SK-N-MC (cell line): ENCODE measurements at regions not wholly inside any gene's neighbourhood (a gene's known extent, or its start where the extent isn't known, plus 50 kb on each side); places are given as distances from the start of the nearest gene placed in this dataset.
"Not testable (repeated sequence)": the region's sequence is repeated elsewhere in the genome, so short reads cannot be mapped to it uniquely, and the experiment has no call there.

Source experiments
- DNase-seq: peaks from one replicate; pipeline ENCODE4 v3.0.0-alpha.2; 2011; ENCODE audit warnings: low read depth, low spot score
- H3K27ac ChIP-seq: fragments of 200-600 bp; sonication (generic); 2 replicates; pipeline ENCODE4 v1.5.1; 2016; ENCODE audit warnings: mixed run types
- H3K36me3 ChIP-seq: fragments of 200-600 bp; sonication (generic); 2 replicates; pipeline ENCODE4 v1.6.1; 2017; ENCODE audit warnings: antibody characterized with exemption, low read length, mixed read lengths; ENCODE audit not compliant: insufficient read depth
- H3K4me3 ChIP-seq: fragments of 200-600 bp; sonication (generic); 2 replicates; pipeline ENCODE4 v1.5.1; 2016
- H3K9ac ChIP-seq: fragments of 200-600 bp; sonication (generic); 2 replicates; pipeline ENCODE4 v1.8.0; 2017; ENCODE audit warnings: mixed run types, mixed read lengths; ENCODE audit not compliant: insufficient read length
- H3K9me3 ChIP-seq: fragments of 200-600 bp; sonication (generic); 2 replicates; pipeline ENCODE4 v1.6.1; 2017; ENCODE audit warnings: low read depth, mild to moderate bottlenecking, antibody characterized with exemption, low read length, moderate library complexity, mixed read lengths
- EZH2 ChIP-seq: fragments of 200-600 bp; sonication (generic); IDR thresholded peaks from one replicate; pipeline ENCODE4 v1.6.1; 2017; ENCODE audit warnings: antibody characterized with exemption
- FOXP2 ChIP-seq: optimal IDR thresholded peaks from 2 replicates; pipeline ENCODE3; 2011; ENCODE audit warnings: mild to moderate bottlenecking, moderate library complexity; ENCODE audit not compliant: insufficient read depth; ENCODE audit errors: extremely low read length, control extremely low read depth
- POLR2AphosphoS5 ChIP-seq: IDR thresholded peaks from 2 replicates; pipeline ENCODE4 v1.6.1; 2012; ENCODE audit warnings: mild to moderate bottlenecking, low read depth, low read length, borderline replicate concordance

DNA sequence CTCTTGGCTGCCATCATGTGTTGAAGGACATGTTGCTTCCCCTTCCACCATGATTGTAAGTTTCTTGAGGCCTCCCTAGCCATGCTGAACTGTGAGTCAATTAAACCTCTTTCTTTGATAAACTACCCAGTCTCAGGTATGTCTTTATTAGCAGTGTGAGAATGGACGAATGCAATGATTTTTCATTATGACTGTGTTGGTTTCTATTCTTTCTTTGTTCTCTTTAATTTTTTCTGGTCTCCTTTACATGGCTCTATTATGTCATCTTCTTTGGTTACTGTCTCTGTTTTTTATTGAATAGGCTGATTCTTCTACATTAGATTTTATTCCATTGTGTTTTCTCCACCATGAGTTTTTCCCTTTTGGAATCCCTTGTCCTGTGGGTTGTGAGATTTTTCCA lies 840.6 kb downstream of the TRAM1L1 start:
- no peak overlapping the region for H3K27ac ChIP-seq
- no peak overlapping the region for H3K9ac ChIP-seq
- TF ChIP-seq EZH2 (no peak), POLR2AphosphoS5 (no peak), FOXP2 (no peak)
- H3K36me3 ChIP-seq = no peaks in the 10 kb centered on the region
- H3K4me3 ChIP-seq = no peak overlapping the region
- no peaks in the 10 kb centered on the region for H3K9me3 ChIP-seq
- DNase-seq = no peak

- DNase-seq = no peak
- Histone ChIP-seq H3K9ac (no peak overlapping the region), H3K27ac (no peak overlapping the region), H3K36me3 (no peaks in the 10 kb centered on the region), H3K9me3 (no peaks in the 10 kb centered on the region), H3K4me3 (no peak overlapping the region)
- no peak for TF ChIP-seq FOXP2
- no peak for TF ChIP-seq POLR2AphosphoS5
- no peak for TF ChIP-seq EZH2
These were observed 841.9 kb downstream of the TRAM1L1 start for GRCh38 chr4:116243431-116243830.

GRCh38 chr4:116233971-116234370 lies 851.4 kb downstream of the TRAM1L1 start:
- DNase-seq = no peak
- Histone ChIP-seq H3K27ac (no peak overlapping the region), H3K36me3 (no peaks in the 10 kb centered on the region), H3K9ac (no peak overlapping the region), H3K9me3 (no peaks in the 10 kb centered on the region), H3K4me3 (no peak overlapping the region)
- TF ChIP-seq POLR2AphosphoS5 = no peak

DNA sequence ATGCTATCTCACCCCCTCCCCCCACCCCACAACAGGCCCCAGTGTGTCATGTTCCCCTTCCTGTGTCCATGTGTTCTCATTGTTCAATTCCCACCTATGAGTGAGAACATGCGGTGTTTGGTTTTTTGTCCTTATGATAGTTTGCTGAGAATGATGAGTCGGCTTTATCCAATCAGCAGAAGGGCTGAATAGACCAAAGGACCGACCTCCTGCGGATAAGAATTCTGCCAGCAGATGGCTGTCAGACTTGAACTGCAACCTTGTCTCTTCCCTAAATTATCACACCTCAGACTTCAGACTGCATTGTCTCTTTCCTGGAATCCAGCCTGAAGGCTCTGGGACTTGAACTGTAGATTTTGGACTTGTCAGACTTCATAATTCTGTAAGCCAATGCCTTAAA lies 853.4 kb downstream of the TRAM1L1 start:
- H3K27ac ChIP-seq, H3K9ac ChIP-seq, H3K36me3 ChIP-seq, H3K9me3 ChIP-seq, DNase-seq, H3K4me3 ChIP-seq: not testable (repeated sequence)

DNA sequence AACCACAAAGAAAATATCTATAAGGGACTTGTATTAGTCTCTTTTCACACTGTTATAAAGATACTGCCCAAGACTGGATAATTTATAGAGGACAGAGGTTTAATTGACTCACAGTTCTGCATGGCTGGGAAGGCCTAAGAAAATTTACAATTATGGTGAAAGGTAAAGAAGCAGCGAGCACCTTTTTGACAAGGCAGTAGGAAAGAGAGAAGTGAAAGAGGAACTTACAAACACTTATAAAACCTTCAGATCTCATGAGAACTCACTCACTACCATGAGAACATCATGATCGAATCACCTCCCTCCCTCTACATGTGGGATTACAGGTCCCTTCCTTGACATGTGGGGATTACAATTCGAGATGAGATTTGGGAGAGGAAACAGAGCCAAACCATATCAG lies 856.0 kb downstream of the TRAM1L1 start:
- no peak for TF ChIP-seq POLR2AphosphoS5
- TF ChIP-seq FOXP2 = no peak
- TF ChIP-seq EZH2 = no peak
- no peaks in the 10 kb centered on the region for H3K9me3 ChIP-seq
- no peak overlapping the region for H3K4me3 ChIP-seq
- no peaks in the 10 kb centered on the region for H3K36me3 ChIP-seq
- H3K27ac ChIP-seq = no peak overlapping the region
- no peak for DNase-seq
- no peak overlapping the region for H3K9ac ChIP-seq

DNA sequence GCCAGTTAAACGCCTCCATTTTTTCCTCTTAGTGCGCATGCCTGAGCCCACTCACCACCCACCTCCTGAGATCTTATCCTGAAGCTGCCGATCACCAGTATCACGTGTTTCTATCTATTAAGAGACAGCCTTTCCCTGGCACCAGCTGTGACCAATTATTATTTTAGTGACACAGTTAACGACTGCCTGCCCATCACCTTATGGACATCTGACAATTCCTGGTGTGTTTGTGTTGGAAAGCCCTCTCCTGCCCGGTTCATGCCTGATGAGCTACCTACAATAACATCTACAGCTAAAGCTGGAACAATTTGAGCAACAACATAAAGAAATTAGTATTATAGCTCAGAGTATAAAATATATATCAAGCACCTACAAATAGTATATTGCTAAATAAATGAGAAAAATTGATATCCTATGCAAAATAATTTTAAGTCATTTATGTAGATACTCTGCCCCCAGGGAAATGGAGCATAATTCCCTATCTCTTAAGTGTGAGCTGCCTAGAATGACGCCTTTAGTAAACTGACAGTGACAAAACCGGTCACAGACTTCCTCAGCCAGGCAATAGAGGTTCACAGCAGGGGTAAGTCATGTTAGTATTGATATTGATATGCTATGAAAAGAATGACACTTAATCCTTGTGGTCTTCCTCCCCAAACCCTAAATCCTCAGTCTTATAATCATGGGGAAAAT lies 862.2 kb downstream of the TRAM1L1 start:
- H3K9ac ChIP-seq = no peak overlapping the region

GRCh38 chr4:116217781-116218180 lies 867.6 kb downstream of the TRAM1L1 start:
- Histone ChIP-seq H3K36me3 (no peaks in the 10 kb centered on the region), H3K27ac (no peak overlapping the region), H3K9me3 (no peaks in the 10 kb centered on the region), H3K4me3 (no peak overlapping the region), H3K9ac (no peak overlapping the region)
- no peak for TF ChIP-seq FOXP2
- TF ChIP-seq EZH2 = no peak
- no peak for TF ChIP-seq POLR2AphosphoS5
- no peak for DNase-seq

More for the DNA sequence above, 862.2 kb downstream of the TRAM1L1 start:
- H3K9me3 ChIP-seq = no peaks in the 10 kb centered on the region
- H3K27ac ChIP-seq = no peak overlapping the region
- DNase-seq = no peak
- no peak for TF ChIP-seq EZH2
- H3K4me3 ChIP-seq = no peak overlapping the region
- H3K36me3 ChIP-seq = no peaks in the 10 kb centered on the region

DNA sequence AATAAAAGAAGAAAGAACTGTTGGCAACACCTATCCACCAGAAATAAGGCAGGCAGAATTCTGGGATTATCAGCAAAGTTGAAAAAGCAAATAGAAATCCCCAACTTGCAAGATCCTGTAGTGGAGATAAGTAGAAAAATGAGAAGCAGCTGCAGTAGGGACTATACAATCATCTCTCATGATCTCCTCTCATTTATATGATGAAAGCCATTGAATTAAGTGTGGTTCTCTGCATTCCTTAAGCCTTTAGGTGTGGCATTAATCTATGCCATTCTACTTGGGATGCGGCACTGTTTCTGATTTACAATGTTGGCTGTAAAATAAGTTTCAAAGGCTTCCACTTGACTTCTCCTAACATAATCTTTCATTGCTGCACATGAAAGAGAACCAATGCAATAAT lies 869.8 kb downstream of the TRAM1L1 start:
- Histone ChIP-seq H3K4me3 (no peak overlapping the region), H3K9me3 (no peaks in the 10 kb centered on the region)

GRCh38 chr4:116202524-116202923 lies 882.9 kb downstream of the TRAM1L1 start:
- no peak for DNase-seq
- no peak overlapping the region for H3K9ac ChIP-seq
- TF ChIP-seq FOXP2 (no peak), POLR2AphosphoS5 (no peak), EZH2 (no peak)
- no peak overlapping the region for H3K27ac ChIP-seq
- H3K4me3 ChIP-seq = no peak overlapping the region
- no peaks in the 10 kb centered on the region for H3K9me3 ChIP-seq
- no peaks in the 10 kb centered on the region for H3K36me3 ChIP-seq

More for the DNA sequence above, 869.8 kb downstream of the TRAM1L1 start:
- Histone ChIP-seq H3K36me3 (no peaks in the 10 kb centered on the region), H3K27ac (no peak overlapping the region), H3K9ac (no peak overlapping the region)
- DNase-seq = no peak
- TF ChIP-seq POLR2AphosphoS5 (no peak), FOXP2 (no peak), EZH2 (no peak)
